ENCODE measurements at regions not wholly inside any gene's neighbourhood (a gene's known extent, or its start where the extent isn't known, plus 50 kb on each side); places are given as distances from the start of the nearest gene placed in this dataset.
"Not testable (repeated sequence)": the region's sequence is repeated elsewhere in the genome, so short reads cannot be mapped to it uniquely, and the experiment has no call there.

- H3K36me3 ChIP-seq (replicated peaks); H3K4me1 ChIP-seq; in situ Hi-C loops (cut with MboI; ENCODE audit: low sequenced_read_pairs); H3K27me3 ChIP-seq (ENCODE audit: low read depth); H3K4me3 ChIP-seq; DNase-seq (ENCODE audit: low spot score in 2 of 2); H3K9me3 ChIP-seq: not testable (repeated sequence)
Measured at GRCh38 chr1:228796945-228797344, 61.7 kb downstream of the RHOU start.

DNA sequence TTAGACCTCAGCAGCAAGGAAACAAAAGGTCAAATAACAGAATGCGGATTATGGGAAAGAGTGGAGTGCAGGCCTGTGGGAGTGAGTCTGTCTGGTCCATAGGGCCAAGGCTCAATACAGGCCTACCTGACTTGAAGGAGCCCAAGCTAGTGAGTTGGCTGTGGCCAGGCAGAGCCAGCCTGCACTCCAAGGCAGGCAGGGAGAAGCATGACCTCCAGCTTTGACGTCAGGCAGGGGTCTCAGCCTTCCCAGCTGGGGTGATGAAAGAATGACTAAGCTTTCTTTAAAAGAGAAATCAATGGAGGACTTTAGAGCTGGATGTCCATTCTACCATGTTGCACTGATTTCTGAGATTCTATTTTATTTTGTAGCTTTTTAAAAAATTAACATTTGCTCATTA is 62.8 kb downstream of the RHOU start:
- Histone ChIP-seq H3K4me1 (no peaks in the 10 kb centered on the region), H3K36me3 (replicated peaks) (no peaks in the 10 kb centered on the region), H3K27me3 (ENCODE audit: low read depth) (no peaks in the 10 kb centered on the region), H3K9me3 (no peaks in the 10 kb centered on the region), H3K4me3 (no peak overlapping the region)
- in situ Hi-C loops (cut with MboI; ENCODE audit: low sequenced_read_pairs): no loop called here
- DNase-seq (ENCODE audit: low spot score in 2 of 2): no peak

DNA sequence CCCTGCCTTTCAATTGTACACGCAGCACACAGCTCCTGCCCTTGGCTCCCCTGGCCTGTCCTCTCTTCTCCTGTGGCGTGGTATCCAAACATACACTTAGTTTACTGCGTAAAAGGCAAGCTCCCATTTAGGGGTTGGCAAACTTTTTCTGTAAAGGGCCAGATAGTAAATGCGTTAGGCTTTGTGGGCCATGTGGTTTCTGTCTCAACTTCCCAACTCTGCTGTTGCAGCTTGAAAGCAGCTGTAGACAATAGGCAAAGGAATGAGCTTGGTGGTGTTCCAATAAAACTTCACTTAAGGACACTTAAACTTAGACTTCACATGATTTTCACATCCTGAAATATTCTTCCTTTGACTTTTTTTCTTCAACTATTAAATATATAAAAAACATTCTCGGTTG is 63.3 kb downstream of the RHOU start:
- Histone ChIP-seq H3K36me3 (replicated peaks) (no peaks in the 10 kb centered on the region), H3K4me1 (no peaks in the 10 kb centered on the region), H3K9me3 (no peaks in the 10 kb centered on the region), H3K27me3 (ENCODE audit: low read depth) (no peaks in the 10 kb centered on the region), H3K4me3 (no peak overlapping the region)
- in situ Hi-C loops (cut with MboI; ENCODE audit: low sequenced_read_pairs): no loop called here
- no peak for DNase-seq (ENCODE audit: low spot score in 2 of 2)

GRCh38 chr1:228799924-228800323 is 64.6 kb downstream of the RHOU start:
- Histone ChIP-seq H3K36me3 (replicated peaks) (no peaks in the 10 kb centered on the region), H3K4me1 (peaks cover under 1% of the 10 kb centered on the region; the same call in 1 of the 2 replicates), H3K9me3 (no peaks in the 10 kb centered on the region), H3K27me3 (ENCODE audit: low read depth) (no peaks in the 10 kb centered on the region), H3K4me3 (no peak overlapping the region)
- no peak for DNase-seq (ENCODE audit: low spot score in 2 of 2)
- in situ Hi-C loops (cut with MboI; ENCODE audit: low sequenced_read_pairs): no loop called here

DNA sequence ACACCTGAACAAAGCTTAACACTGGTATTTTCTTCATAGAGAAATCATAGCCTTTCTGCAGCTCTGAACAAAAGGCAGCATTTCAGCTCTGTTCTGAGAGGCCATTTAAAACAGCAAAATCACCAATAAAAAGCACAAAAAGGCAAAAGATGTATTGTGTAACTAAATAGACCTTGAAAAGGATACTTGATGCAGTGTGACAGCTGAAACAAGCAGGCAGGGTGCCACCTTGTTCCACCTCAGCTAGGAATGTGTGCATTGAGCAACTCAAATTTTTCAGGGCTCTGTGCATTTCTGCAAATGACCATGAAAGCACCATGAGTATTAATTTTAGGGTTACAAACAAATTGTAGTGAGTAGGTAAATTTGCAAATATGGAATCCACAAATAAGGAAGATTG is 65.8 kb downstream of the RHOU start:
- in situ Hi-C loops (cut with MboI; ENCODE audit: low sequenced_read_pairs): no loop called here
- Histone ChIP-seq H3K27me3 (ENCODE audit: low read depth) (no peaks in the 10 kb centered on the region), H3K4me3 (no peak overlapping the region), H3K36me3 (replicated peaks) (no peaks in the 10 kb centered on the region), H3K4me1 (peaks cover 4% of the 10 kb centered on the region; the same call in 1 of the 2 replicates), H3K9me3 (no peaks in the 10 kb centered on the region)
- DNase-seq (ENCODE audit: low spot score in 2 of 2): peak; percentile 32 to 63

DNA sequence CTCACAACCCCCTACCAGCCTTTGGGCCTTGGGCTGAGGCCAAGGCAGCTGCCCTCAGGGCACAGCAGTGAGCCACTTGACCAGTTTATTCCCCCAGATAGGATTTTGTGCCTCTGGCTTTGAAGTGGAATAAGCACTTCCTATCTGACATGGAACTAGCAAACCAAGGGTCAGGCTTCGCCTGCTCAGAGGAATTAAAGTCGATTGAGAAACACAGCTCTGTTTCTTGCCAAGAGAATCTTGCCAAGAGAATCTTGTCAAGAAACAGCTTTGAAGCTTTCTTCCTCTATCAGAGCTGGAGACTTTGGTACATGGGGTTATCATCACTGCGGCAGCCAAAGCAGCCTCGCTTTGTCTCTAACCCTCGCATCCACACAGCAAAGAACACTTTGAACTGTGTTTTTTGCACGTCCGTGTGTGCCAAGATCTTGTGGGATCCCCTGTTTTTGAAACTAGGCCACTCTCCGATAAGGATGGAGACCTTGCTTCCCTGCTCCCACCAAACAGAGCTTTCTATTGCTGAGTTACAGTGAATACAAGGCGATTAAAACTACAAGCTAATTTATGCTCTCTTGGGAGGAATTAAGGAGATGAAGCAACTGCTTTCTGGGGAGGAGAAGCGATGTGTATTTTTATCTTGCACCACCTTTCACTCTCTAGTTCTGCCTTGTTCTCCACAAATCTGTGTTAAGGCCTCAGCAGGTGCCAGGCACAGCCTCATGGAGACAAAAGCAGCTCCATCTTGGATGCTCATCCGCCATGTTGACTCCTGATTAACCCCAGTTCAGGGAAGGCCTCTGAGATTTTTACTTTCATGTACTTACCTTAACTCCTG is 67.3 kb downstream of the RHOU start:
- Histone ChIP-seq H3K4me1 (peaks cover 4% of the 10 kb centered on the region; the same call in 1 of the 2 replicates), H3K27me3 (ENCODE audit: low read depth) (no peaks in the 10 kb centered on the region), H3K36me3 (replicated peaks) (no peaks in the 10 kb centered on the region), H3K9me3 (no peaks in the 10 kb centered on the region), H3K4me3 (no peak overlapping the region)
- DNase-seq (ENCODE audit: low spot score in 2 of 2): no peak
- in situ Hi-C loops (cut with MboI; ENCODE audit: low sequenced_read_pairs): no loop called here

DNA sequence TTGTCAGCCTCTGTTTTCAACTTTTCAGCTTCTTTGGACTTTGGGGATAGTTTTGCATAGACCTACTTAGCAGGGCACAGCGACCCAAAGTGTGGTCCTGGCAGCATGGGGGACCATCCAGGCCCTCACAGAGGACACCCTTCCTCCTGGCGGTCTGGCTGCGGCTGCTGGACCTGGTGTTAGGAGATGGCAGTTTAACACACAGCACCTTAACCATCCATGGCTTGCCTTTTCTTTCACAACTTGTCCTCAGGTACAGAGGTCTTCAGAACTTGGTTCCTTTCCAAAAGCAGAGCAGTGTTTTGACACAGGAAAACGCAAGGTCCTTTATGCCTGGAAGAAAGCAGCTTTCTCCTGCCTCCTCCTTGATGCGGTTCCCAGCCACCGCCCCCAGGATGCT is 68.1 kb downstream of the RHOU start:
- Histone ChIP-seq H3K4me3 (no peak overlapping the region), H3K9me3 (no peaks in the 10 kb centered on the region), H3K4me1 (peaks cover 4% of the 10 kb centered on the region; the same call in 1 of the 2 replicates), H3K36me3 (replicated peaks) (no peaks in the 10 kb centered on the region), H3K27me3 (ENCODE audit: low read depth) (no peaks in the 10 kb centered on the region)
- in situ Hi-C loops (cut with MboI; ENCODE audit: low sequenced_read_pairs): no loop called here
- no peak for DNase-seq (ENCODE audit: low spot score in 2 of 2)

- Histone ChIP-seq H3K4me3 (no peak overlapping the region), H3K36me3 (replicated peaks) (no peaks in the 10 kb centered on the region), H3K4me1 (peaks cover 4% of the 10 kb centered on the region; the same call in 1 of the 2 replicates), H3K27me3 (ENCODE audit: low read depth) (no peaks in the 10 kb centered on the region), H3K9me3 (no peaks in the 10 kb centered on the region)
- in situ Hi-C loops (cut with MboI; ENCODE audit: low sequenced_read_pairs): no loop called here
- no peak for DNase-seq (ENCODE audit: low spot score in 2 of 2)
Measured at GRCh38 chr1:228804173-228804572, 68.9 kb downstream of the RHOU start.

DNA sequence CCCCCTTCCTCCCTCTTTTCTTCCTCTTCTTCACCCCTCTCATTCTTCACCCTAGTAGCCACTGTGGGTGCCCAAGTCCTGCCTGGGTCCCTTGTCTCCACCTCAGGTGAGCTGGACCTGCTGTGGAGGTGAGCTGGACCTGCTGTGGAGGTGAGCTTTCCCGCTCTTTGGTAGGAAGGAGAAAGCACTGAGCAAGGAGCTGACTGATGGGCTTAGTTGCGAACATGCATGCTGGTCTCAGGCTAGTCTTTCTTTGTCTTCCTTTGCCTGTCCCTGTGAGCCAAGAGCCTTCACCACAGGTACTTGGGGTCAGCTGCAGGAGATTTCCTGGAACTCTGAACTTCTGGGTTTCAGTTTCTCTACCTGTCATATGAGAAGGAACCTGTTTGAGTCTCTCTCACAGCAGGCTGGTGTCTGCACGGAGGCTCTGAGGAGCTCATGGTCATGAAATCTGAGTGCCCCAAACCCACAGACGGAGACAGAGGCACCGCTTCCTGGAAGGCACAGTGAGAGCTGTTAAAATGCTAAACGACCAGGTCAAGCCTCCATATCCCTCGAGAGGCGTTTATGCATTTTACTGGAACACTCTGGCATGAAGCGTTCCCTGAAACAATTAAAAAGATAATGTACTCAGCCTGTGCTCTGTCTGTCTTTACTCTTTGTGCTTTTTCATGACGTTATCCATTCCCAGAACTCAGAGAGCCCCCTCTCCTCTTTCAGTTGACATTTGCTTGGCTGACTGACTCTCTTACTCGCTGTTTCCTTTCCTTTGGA is 69.5 kb downstream of the RHOU start:
- Histone ChIP-seq H3K27me3 (ENCODE audit: low read depth) (no peaks in the 10 kb centered on the region), H3K36me3 (replicated peaks) (no peaks in the 10 kb centered on the region), H3K4me1 (peaks cover 4% of the 10 kb centered on the region; the same call in 1 of the 2 replicates), H3K4me3 (no peak overlapping the region), H3K9me3 (no peaks in the 10 kb centered on the region)
- in situ Hi-C loops (cut with MboI; ENCODE audit: low sequenced_read_pairs): no loop called here
- DNase-seq (ENCODE audit: low spot score in 2 of 2): no peak

GRCh38 chr1:228807904-228808605 is 72.8 kb downstream of the RHOU start:
- in situ Hi-C loops (cut with MboI; ENCODE audit: low sequenced_read_pairs): no loop called here
- no peak overlapping the region for H3K4me3 ChIP-seq
- H3K27me3 ChIP-seq (ENCODE audit: low read depth): no peaks in the 10 kb centered on the region
- no peak for DNase-seq (ENCODE audit: low spot score in 2 of 2)
- H3K9me3 ChIP-seq: no peaks in the 10 kb centered on the region
- no peaks in the 10 kb centered on the region for H3K36me3 ChIP-seq (replicated peaks)
- peaks cover 8% of the 10 kb centered on the region; the same call in 1 of the 2 replicates for H3K4me1 ChIP-seq

GRCh38 chr1:228809621-228810394 is 74.5 kb downstream of the RHOU start:
- Histone ChIP-seq H3K27me3 (ENCODE audit: low read depth) (no peaks in the 10 kb centered on the region), H3K9me3 (no peaks in the 10 kb centered on the region), H3K4me3 (no peak overlapping the region), H3K36me3 (replicated peaks) (no peaks in the 10 kb centered on the region), H3K4me1 (peaks cover 13% of the 10 kb centered on the region)
- DNase-seq (ENCODE audit: low spot score in 2 of 2): peak in 1 of 2 experiments; percentile 16
- in situ Hi-C loops (cut with MboI; ENCODE audit: low sequenced_read_pairs): no loop called here

DNA sequence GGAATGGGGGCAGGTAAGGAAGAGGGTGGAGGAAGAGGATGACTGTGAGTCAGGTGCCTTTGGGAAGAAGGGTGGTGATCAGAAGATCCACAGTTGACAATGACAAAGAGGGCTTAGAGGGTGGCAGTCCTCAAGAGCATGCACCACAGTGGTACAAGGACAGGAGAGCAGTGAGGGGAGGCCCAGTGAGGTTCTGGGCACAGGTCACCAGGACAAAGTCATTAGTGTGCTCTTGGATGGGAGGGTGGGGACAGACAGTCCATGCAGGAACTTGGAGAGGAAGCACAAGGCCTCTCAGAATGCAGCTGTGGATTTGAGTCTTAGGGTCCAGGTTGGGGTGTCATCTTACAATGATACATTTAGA is 75.1 kb downstream of the RHOU start:
- H3K4me1 ChIP-seq: peaks cover 9% of the 10 kb centered on the region
- no peaks in the 10 kb centered on the region for H3K9me3 ChIP-seq
- no peaks in the 10 kb centered on the region for H3K36me3 ChIP-seq (replicated peaks)
- H3K4me3 ChIP-seq: no peak overlapping the region
- no peaks in the 10 kb centered on the region for H3K27me3 ChIP-seq (ENCODE audit: low read depth)
- in situ Hi-C loops (cut with MboI; ENCODE audit: low sequenced_read_pairs): no loop called here
- DNase-seq (ENCODE audit: low spot score in 2 of 2): no peak

All from HAP-1 (cell line).